HG02798 (cell line): ENCODE measurements at regions not wholly inside any gene's neighbourhood (a gene's known extent, or its start where the extent isn't known, plus 50 kb on each side); places are given as distances from the start of the nearest gene placed in this dataset.
"Not testable (repeated sequence)": the region's sequence is repeated elsewhere in the genome, so short reads cannot be mapped to it uniquely, and the experiment has no call there.

Experiments used
- ATAC-seq: cut with Tn5 transposase; IDR thresholded peaks from one replicate; pipeline ENCODE4 v1.9.1; 2021; ENCODE audit warnings: mild to moderate bottlenecking; ENCODE audit not compliant: unreplicated experiment, poor library complexity

GRCh38 chr13:44853641-44854040 lies 135.6 kb downstream of the NUFIP1 start:
- no peak for ATAC-seq

DNA sequence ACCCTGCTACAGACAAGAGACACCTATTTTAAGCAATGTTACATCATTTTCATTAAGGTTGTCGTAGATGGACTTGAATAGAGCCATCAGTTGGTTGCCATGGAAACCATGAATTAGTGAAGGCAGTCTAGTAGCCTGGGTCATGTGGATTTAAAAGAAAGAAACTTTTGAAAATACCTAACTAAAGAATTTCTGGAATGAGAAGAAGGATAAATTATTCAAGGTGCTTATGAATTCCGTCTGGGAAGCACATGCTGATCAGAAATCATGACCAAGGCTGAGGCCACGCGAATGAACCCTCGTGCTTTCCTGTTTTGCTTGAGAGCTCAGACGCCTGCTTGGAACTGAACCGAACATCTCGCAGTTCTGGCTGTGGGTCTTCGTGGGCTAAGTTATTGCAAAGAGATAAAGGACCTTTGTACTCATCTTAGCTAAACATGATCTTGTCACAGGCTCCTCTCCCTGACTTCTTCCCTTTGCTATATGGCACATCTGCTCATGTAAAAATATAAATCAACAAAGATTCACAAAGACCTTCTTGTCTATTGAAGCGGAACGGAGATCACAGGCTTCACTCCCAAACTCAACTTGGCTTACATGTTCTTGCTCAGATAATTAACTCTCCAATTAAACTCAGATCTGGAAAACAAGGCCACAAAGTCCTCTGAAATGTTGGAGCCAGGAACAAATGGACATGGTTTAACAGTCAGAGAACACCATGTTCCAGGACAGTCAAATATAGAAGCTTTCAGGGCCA lies 140.2 kb downstream of the NUFIP1 start:
- no peak for ATAC-seq

DNA sequence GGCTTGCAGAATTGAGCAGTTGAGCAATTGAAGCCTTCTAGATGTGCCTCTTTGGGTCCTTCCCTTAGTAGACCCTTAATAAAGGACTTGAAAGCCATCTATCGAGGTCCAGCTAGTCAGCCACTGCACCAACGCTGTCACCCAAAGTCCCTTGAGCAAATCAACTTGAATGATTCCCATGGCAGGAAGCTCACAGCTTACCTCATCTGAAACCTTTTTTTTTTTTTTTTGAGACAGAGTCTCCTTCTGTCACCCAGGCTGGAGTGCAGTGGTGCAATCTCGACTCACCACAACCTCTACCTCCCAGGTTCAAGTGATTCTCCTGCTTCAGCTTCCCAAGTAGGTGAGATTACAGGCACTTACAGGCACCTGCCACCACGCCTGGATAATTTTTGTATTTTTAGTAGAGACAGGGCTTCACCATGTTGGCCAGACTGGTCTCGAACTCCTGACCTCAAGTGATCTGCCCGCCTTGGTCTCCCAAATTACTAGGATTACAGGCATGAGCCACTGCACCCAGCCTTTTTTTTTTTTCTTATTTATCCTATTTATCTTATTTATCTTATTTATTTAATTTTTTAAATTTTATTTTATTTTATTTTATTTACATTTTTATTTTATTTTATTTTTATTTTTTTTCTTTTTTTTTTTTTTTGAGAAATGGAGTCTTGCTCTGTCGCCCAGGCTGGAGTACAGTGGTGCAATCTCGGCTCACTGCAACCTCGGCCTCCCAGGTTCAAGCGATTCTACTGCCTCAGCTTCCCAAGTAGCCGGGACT lies 143.8 kb downstream of the NUFIP1 start:
- not testable (repeated sequence) for ATAC-seq

DNA sequence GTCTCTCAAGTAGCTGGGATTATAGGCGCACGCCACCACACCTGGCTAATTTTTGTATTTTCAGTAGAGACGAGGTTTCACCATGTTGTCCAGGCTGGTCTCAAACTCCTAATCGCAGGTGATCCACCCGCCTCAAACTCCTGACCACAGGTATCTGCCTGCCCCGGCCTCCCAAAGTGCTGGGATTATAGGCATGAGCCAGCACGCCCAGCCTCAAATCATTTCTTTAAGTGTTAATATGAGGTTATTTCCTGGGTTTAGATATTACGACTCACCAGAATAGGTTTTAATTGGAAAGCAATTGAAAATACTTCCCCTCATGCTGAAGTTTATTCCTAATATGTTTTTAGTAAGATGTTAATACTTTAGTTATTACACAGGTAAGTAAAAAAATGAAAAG lies 144.5 kb downstream of the NUFIP1 start:
- ATAC-seq = no peak

- no peak for ATAC-seq
Observed at GRCh38 chr13:44843403-44843802, 145.9 kb downstream of the NUFIP1 start.

GRCh38 chr13:44842158-44842557 lies 147.1 kb downstream of the NUFIP1 start:
- ATAC-seq = no peak

DNA sequence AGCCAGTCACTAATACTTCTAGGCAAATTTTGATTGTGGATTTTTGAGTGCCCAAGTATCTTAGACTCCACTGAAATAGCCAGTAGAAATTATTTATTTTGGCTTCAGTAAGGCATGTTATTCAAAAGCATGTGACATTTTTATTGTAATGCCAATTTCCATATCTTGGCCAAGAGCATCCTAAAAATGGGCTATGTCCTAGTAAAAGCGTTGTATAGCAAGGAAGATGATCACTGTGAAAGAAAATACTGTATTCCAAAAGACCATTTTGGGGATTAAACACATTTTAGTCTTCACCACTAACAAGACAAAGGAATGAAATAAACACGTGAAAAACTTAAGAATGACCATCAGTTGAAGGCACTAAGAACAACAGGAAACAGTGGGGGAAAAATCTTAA lies 149.1 kb downstream of the NUFIP1 start:
- no peak for ATAC-seq

- ATAC-seq = no peak
Observed at GRCh38 chr13:44837250-44837649, 152.0 kb downstream of the NUFIP1 start.

- ATAC-seq = no peak
Observed at GRCh38 chr13:44834404-44834803, 154.9 kb downstream of the NUFIP1 start.

GRCh38 chr13:44833626-44834025 lies 155.6 kb downstream of the NUFIP1 start:
- no peak for ATAC-seq

- no peak for ATAC-seq
Observed at GRCh38 chr13:44833139-44833538, 156.1 kb downstream of the NUFIP1 start.

GRCh38 chr13:44826591-44827350 lies 162.5 kb downstream of the NUFIP1 start:
- no peak for ATAC-seq

DNA sequence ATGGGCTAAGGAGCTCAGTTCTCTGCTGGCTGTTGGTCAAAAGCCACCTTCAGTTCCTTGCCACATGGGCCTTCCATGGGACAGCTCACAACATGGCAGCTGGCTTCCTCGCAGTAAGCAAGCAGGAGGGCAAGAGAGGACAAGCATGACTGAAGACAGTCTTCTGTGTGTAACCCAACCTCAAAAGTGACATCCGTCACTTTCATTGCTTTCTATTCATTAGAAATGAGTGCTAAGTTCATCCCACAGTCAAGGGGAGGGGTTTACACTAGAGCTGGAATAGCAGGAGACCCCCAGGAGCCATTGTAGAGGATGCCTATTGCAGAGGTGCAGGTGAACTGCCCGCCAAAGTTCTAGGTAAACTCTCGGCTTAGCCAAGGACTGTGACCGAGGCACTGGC lies 163.3 kb downstream of the NUFIP1 start:
- ATAC-seq = no peak

DNA sequence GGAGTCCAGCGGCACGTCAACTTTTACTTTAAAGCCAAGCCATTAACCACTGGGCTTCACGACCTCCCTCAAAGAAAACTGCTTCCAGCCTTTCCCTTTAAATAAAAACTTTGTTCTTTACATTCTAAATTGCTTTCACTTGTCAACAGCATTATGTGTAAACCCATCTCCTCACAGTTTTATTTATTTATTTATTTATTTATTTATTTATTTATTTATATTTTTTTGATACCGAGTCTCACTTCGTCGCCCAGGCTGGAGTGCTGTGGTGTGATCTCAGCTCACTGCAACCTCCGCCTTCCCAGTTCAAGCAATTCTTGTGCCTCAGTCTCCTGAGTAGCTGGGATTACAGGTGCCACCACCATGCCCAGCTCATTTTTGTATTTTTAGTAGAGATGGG lies 165.7 kb downstream of the NUFIP1 start:
- not testable (repeated sequence) for ATAC-seq

DNA sequence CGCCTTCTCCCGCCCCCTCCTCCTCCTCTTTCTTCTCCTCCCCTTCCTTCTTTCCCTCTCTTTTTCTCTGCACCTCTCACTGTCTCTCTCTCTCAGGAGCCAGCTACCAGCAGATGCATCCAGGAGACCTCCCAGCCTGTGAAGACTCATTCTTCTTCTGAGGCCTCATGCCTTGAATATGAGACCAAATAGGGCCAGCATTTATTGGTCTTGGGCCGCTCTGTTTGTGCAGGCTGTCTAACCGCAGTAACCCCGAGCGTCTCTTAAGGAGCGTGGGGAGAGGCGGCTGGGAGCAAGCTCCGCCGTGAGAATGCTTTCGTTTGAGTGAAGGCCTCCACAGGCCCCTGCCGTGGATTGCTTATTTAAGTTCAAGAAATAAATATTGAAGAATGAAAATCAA lies 167.0 kb downstream of the NUFIP1 start:
- no peak for ATAC-seq

DNA sequence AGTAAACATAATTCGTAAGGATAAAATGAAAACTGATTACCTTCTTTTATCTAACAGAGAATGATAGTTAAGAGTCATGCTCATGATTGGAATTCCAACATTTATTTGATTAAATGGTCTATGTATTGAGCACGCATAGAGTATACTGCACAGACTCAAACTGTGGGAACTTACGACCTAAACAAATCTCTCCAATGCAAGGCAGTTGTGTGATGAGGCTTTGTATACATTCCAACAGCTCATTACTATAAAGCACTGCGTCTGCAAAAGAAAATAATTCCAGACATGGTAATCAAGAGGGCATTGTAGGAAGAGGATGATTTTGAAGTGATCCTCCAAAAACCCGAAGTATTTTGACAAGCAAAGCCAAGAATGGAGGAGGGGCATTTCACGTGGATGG lies 169.5 kb downstream of the NUFIP1 start:
- ATAC-seq = no peak

- no peak for ATAC-seq
Observed at GRCh38 chr13:44819245-44819644, 170.0 kb downstream of the NUFIP1 start.

DNA sequence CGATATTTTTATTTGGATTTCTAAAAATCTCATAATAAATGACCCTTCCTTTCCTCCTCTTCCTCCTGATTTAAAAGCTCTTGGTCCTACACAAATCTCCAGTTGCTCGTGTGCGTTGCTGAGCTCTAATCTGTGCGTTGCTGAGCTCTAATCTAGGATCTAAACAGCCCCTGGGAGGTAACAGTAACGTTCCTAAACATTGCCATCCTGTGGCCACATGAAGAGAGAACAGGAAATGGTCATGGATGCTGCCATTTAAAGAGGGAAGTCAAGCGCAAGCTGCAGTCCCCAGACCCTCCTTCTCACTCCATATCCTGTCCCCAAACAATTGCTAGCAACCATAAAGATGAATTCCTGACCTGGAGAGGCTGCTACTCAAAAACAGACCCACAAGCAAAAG lies 170.8 kb downstream of the NUFIP1 start:
- ATAC-seq = no peak

GRCh38 chr13:44818016-44818415 lies 171.3 kb downstream of the NUFIP1 start:
- ATAC-seq = no peak

DNA sequence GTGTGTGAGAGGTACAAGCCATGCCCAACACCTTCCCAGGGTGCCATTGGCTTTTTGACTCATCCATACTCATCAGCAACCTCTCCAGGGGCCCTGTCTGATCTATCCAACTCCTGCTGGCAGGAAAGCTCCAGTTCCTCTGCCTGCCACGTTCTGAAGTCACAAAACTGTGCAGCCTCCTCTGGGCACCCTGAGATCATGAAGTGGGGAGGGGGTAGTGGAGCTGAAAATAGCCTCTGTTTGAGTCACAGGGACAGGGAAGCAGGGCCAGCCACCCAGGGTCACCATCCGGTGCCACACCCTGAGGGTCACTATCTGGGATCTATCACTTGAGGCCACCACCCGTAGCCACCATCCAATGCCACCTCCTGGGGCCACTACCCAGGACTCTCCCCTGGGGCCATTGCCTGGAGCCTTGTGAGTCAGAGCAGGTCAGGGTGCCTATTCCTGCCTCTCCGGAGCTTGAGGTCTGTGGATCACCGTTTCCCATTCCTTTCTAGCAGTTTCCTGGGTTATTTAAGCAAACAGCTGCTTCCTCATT lies 172.1 kb downstream of the NUFIP1 start:
- ATAC-seq = no peak

DNA sequence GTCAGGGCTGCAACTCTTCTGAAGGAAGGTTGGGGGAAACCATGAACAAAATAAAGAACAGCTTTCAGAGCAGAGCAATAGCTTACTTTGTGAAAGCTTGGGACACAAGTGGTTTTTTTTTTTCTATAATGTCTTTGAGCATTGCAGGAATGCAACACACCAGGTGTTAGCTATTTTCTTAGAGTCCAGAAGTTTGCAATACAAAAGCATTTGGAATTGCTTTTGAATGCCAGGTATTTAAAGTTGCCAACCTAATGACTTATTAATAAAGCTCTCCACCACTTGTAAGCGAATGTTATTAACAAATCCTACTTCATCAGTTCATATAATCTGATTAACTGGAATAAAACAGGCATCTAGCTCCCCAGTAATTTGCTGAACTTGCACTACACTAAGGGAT lies 172.6 kb downstream of the NUFIP1 start:
- no peak for ATAC-seq
